ENCODE measurements at regions not wholly inside any gene's neighbourhood (a gene's known extent, or its start where the extent isn't known, plus 50 kb on each side); places are given as distances from the start of the nearest gene placed in this dataset.

DNA sequence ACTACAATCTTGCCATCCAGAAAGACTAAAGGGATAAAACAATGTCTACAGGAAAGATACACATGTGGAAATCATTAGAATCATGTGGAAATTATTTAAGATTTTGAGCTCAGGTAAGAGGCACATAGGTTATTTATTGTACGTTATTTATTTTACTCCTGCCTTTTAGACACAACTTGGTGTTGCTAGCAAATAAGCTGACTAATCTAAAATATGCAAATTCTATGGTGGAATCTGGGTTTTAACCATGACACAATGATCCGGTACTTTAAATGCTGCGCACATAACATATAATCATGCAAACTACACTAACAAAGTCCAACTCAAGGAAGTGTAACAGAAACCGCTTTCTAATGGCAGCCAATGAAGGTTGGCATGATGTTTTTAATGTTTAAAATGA, 112.5 kb downstream of the IFI44 start:
- TF ChIP-seq EZH2 (IDR thresholded peaks at IDR 0.05; ENCODE audit: insufficient read depth, low read length), result no peak
- TF ChIP-seq, protein P1, sequence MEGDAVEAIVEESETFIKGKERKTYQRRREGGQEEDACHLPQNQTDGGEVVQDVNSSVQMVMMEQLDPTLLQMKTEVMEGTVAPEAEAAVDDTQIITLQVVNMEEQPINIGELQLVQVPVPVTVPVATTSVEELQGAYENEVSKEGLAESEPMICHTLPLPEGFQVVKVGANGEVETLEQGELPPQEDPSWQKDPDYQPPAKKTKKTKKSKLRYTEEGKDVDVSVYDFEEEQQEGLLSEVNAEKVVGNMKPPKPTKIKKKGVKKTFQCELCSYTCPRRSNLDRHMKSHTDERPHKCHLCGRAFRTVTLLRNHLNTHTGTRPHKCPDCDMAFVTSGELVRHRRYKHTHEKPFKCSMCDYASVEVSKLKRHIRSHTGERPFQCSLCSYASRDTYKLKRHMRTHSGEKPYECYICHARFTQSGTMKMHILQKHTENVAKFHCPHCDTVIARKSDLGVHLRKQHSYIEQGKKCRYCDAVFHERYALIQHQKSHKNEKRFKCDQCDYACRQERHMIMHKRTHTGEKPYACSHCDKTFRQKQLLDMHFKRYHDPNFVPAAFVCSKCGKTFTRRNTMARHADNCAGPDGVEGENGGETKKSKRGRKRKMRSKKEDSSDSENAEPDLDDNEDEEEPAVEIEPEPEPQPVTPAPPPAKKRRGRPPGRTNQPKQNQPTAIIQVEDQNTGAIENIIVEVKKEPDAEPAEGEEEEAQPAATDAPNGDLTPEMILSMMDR (IDR thresholded peaks at IDR 0.05; ENCODE audit: insufficient read depth, low read depth, low read length), result no peak

Measured in astrocyte (in vitro differentiated cells and primary cell).